GM12878 (cell line): ENCODE measurements at regions not wholly inside any gene's neighbourhood (a gene's known extent, or its start where the extent isn't known, plus 50 kb on each side); places are given as distances from the start of the nearest gene placed in this dataset.

Experiments
- ATAC-seq: fragments of 200-7000 bp; cut with Tn5 transposase; 3 replicates; pipeline ENCODE4 v1.9.1; 2020; ENCODE audit warnings: mild to moderate bottlenecking, moderate library complexity
- BruUV-seq: library from RNA; stranded (reverse); fragments of 400-500 nt; replicated peaks from 2 replicates; lab custom pipeline; 2021; lab: Mats Ljungman, UMichigan
- CTCF ChIA-PET: fragments of 300-600 bp; sonication (Branson Sonifier 250); formaldehyde crosslinking; extraction: SDS; loops from one replicate; lab custom pipeline; 2021; ENCODE audit warnings: inconsistent platforms; lab: Yijun Ruan, JAX
- POLR2A ChIA-PET: fragments of 350-600 bp; formaldehyde crosslinking; extraction: SDS; loops from one replicate; lab custom pipeline; 2021; ENCODE audit warnings: inconsistent platforms; lab: Charles Lee
- RAD21 ChIA-PET: fragments of 300-600 bp; sonication (Branson Sonifier 250); formaldehyde crosslinking; loops from one replicate; lab custom pipeline; 2023; ENCODE audit warnings: antibody characterized with exemption; ENCODE audit not compliant: unreplicated experiment; lab: Charles Lee
- SMC1A ChIA-PET: fragments of 300-600 bp; sonication (Branson Sonifier 250); formaldehyde crosslinking; loops from one replicate; lab custom pipeline; 2023; ENCODE audit not compliant: unreplicated experiment, uncharacterized antibody; lab: Charles Lee
- DNase-seq: peaks from one replicate; pipeline ENCODE4 v3.0.0-alpha.2; 2011; ENCODE audit warnings: low read depth, low spot score
- FAIRE-seq: peaks from 3 replicates; lab custom pipeline; 2011; peaks lifted over from hg19 to GRCh38; lab: Jason Lieb, UNC
- H2AFZ ChIP-seq: 2 replicates; pipeline ENCODE4 v1.6.0; 2011; ENCODE audit warnings: low read depth, low read length, control low read depth; ENCODE audit not compliant: control insufficient read depth
- H3K27ac ChIP-seq: 2 replicates; pipeline ENCODE4 v1.5.1; 2011; ENCODE audit warnings: control low read depth; ENCODE audit not compliant: control insufficient read depth, insufficient read depth
- H3K27me3 ChIP-seq, 2 experiments: replicated peaks in 1 of 2; 2 replicates each; pipeline versions ENCODE4 v1.6.0 to v1.6.1; 2011; ENCODE audit warnings: low read length in 1 of 2; ENCODE audit not compliant: control insufficient read depth in 2 of 2, insufficient read depth in 2 of 2
- H3K36me3 ChIP-seq, 2 experiments: 2 replicates each; pipeline ENCODE4 v1.5.1; 2011; ENCODE audit warnings: low read length in 1 of 2; ENCODE audit not compliant: control insufficient read depth in 2 of 2, insufficient read depth in 2 of 2
- H3K4me1 ChIP-seq: 2 replicates; pipeline ENCODE4 v1.6.1; 2011; ENCODE audit warnings: mild to moderate bottlenecking, low read length, moderate library complexity, mixed read lengths; ENCODE audit not compliant: control insufficient read depth, insufficient read depth
- H3K4me2 ChIP-seq: 2 replicates; pipeline ENCODE4 v1.6.0; 2011; ENCODE audit warnings: control low read depth; ENCODE audit not compliant: control insufficient read depth, insufficient read depth
- H3K4me3 ChIP-seq: fragments of 200-600 bp; sonication (generic); 2 replicates; pipeline ENCODE4 v1.5.1; 2016
- H3K79me2 ChIP-seq: 2 replicates; pipeline ENCODE4 v1.6.0; 2011; ENCODE audit warnings: low read length; ENCODE audit not compliant: control insufficient read depth, insufficient read depth
- H3K9ac ChIP-seq: 2 replicates; pipeline ENCODE4 v1.8.0; 2011; ENCODE audit warnings: low read length, control low read depth, mixed read lengths; ENCODE audit not compliant: control insufficient read depth, insufficient read depth
- H3K9me3 ChIP-seq: replicated peaks from 3 replicates; pipeline ENCODE4 v1.5.1; 2011; ENCODE audit warnings: mild to moderate bottlenecking, low read length; ENCODE audit not compliant: control insufficient read depth, insufficient read depth
- H4K20me1 ChIP-seq: 2 replicates; pipeline ENCODE4 v1.6.0; 2011; ENCODE audit not compliant: control insufficient read depth, insufficient read depth
- E4F1 ChIP-seq: fragments of 450-650 bp; IDR thresholded peaks from 2 replicates; pipeline ENCODE4 v1.6.1; 2018; ENCODE audit warnings: borderline replicate concordance, mild to moderate bottlenecking; ENCODE audit not compliant: partially characterized antibody
- ELK1 ChIP-seq: IDR thresholded peaks from 2 replicates; pipeline ENCODE4 v1.6.1; 2012; ENCODE audit warnings: low read depth, low read length, improper control_type of control experiment
- IKZF2 ChIP-seq, 2 experiments: fragments of 450-650 bp; IDR thresholded peaks; 2 replicates each; pipeline ENCODE4 v1.6.1; 2017; ENCODE audit warnings: mild to moderate bottlenecking in 2 of 2, moderate library complexity in 2 of 2
- KDM1A ChIP-seq: fragments of 200-600 bp; sonication (generic); IDR thresholded peaks from 2 replicates; pipeline ENCODE4 v1.6.1; 2016; ENCODE audit warnings: borderline replicate concordance
- LARP7 ChIP-seq: fragments of 450-650 bp; IDR thresholded peaks from 2 replicates; pipeline ENCODE4 v1.6.1; 2017; ENCODE audit warnings: mild to moderate bottlenecking
- RAD51 ChIP-seq: fragments of 450-650 bp; IDR thresholded peaks from 2 replicates; pipeline ENCODE4 v1.6.1; 2016; ENCODE audit warnings: moderate library complexity, mild to moderate bottlenecking, inconsistent platforms
- RELB ChIP-seq: fragments of 450-650 bp; IDR thresholded peaks from 2 replicates; pipeline ENCODE4 v1.6.1; 2017; ENCODE audit warnings: low read depth, mild to moderate bottlenecking, moderate library complexity
- STAT3 ChIP-seq: IDR thresholded peaks from 2 replicates; pipeline ENCODE4 v1.6.1; 2011; ENCODE audit warnings: low read depth, low read length, improper control_type of control experiment
- ZBED1 ChIP-seq: IDR thresholded peaks from 2 replicates; pipeline ENCODE4 v1.6.1; 2016; ENCODE audit warnings: borderline replicate concordance
- in situ Hi-C: fragments of 300-500 bp; cut with MboI; formaldehyde crosslinking; loops from 9 replicates; pipeline ENCODE4 v1.14.3; 2018; ENCODE audit warnings: mixed read lengths
- intact Hi-C: fragments of 100-400 bp; cut with micrococcal nuclease; formaldehyde crosslinking; loops from one replicate; pipeline ENCODE4 v1.14.2; 2022; ENCODE audit not compliant: unreplicated experiment

- FAIRE-seq (no peak), ATAC-seq (no peak), DNase-seq (no peak)
- RAD21 ChIA-PET = no interaction called here
- H4K20me1 ChIP-seq = no peaks in the 10 kb centered on the region
- in situ Hi-C loops = no loop called here
- H2AFZ ChIP-seq = no peak overlapping the region
- no peaks in the 10 kb centered on the region for H3K9me3 ChIP-seq
- H3K36me3 ChIP-seq = no peaks in the 10 kb centered on the region
- no peak overlapping the region for H3K27ac ChIP-seq
- no peaks in the 10 kb centered on the region for H3K27me3 ChIP-seq
- H3K4me3 ChIP-seq = no peak overlapping the region
- SMC1A ChIA-PET = interaction anchor here (1.0 kb wide), 1 partner anchor 9 kb away, joined by 3 read pairs; no protein-coding TSS in a partner anchor
- no TSS peak for BruUV-seq
- no peaks in the 10 kb centered on the region for H3K79me2 ChIP-seq
- POLR2A ChIA-PET = no interaction called here
- TF ChIP-seq KDM1A (no peak), STAT3 (no peak), ELK1 (no peak), E4F1 (no peak), RAD51 (no peak), RELB (no peak), ZBED1 (no peak), LARP7 (no peak), IKZF2 (IDR thresholded peaks at IDR 0.05) (no peak)
- no peaks in the 10 kb centered on the region for H3K4me1 ChIP-seq
- intact Hi-C loops = no loop called here
- no peak overlapping the region for H3K4me2 ChIP-seq
- H3K9ac ChIP-seq = no peak overlapping the region
- CTCF ChIA-PET = no interaction called here
Observed at GRCh38 chr12:87385322-87385721, 643.9 kb downstream of the C12orf50 start.
